Neuronal stem cell (in vitro differentiated cells): ENCODE measurements at regions not wholly inside any gene's neighbourhood (a gene's known extent, or its start where the extent isn't known, plus 50 kb on each side); places are given as distances from the start of the nearest gene placed in this dataset.

Experiments used
- DNase-seq: peaks from one replicate; pipeline ENCODE4 v3.0.0-alpha.2; 2013; ENCODE audit warnings: low spot score
- H2AFZ ChIP-seq: one replicate; pipeline ENCODE4 v1.6.1; 2013; ENCODE audit warnings: mild to moderate bottlenecking, low read length, inconsistent platforms
- H2AK5ac ChIP-seq: 2 replicates; pipeline ENCODE4 v1.6.1; 2013; ENCODE audit warnings: low read depth, mild to moderate bottlenecking, inconsistent platforms, low read length, moderate library complexity, mixed read lengths
- H2BK120ac ChIP-seq: 2 replicates; pipeline ENCODE4 v1.6.1; 2013; ENCODE audit warnings: low read depth, mild to moderate bottlenecking, inconsistent platforms, low read length, moderate library complexity, mixed read lengths
- H2BK12ac ChIP-seq: one replicate; pipeline ENCODE4 v1.6.1; 2013; ENCODE audit warnings: low read length, inconsistent platforms
- H2BK15ac ChIP-seq: 2 replicates; pipeline ENCODE4 v1.6.1; 2013; ENCODE audit warnings: mild to moderate bottlenecking, low read length, inconsistent platforms, mixed read lengths
- H2BK5ac ChIP-seq: one replicate; pipeline ENCODE4 v1.6.1; 2013; ENCODE audit warnings: inconsistent platforms, mild to moderate bottlenecking, low read length, moderate library complexity
- H3K14ac ChIP-seq: one replicate; pipeline ENCODE4 v1.6.1; 2013; ENCODE audit warnings: low read length, inconsistent platforms
- H3K18ac ChIP-seq: 2 replicates; pipeline ENCODE4 v1.6.1; 2013; ENCODE audit warnings: low read length, inconsistent platforms
- H3K23ac ChIP-seq: 2 replicates; pipeline ENCODE4 v1.6.1; 2013; ENCODE audit warnings: low read depth, mild to moderate bottlenecking, mixed read lengths, low read length, inconsistent platforms; ENCODE audit not compliant: poor library complexity
- H3K27ac ChIP-seq: replicated peaks from 3 replicates; pipeline ENCODE4 v1.5.1; 2013; ENCODE audit warnings: low read length, inconsistent platforms
- H3K27me3 ChIP-seq, 3 experiments: 2 replicates each; pipeline ENCODE4 v1.6.1; 2013; ENCODE audit warnings: low read length in 3 of 3, mild to moderate bottlenecking in 2 of 3, inconsistent platforms in 1 of 3, low read depth in 1 of 3, mixed read lengths in 1 of 3, moderate library complexity in 1 of 3; ENCODE audit not compliant: control insufficient read depth in 3 of 3, insufficient read depth in 3 of 3
- H3K36me3 ChIP-seq, 2 donors: replicated peaks in 1 of 2; 2 replicates each; pipeline ENCODE4 v1.6.1; 2013; ENCODE audit warnings: low read length in 2 of 2; ENCODE audit not compliant: control insufficient read depth in 2 of 2, insufficient read depth in 2 of 2
- H3K4ac ChIP-seq: 2 replicates; pipeline ENCODE4 v1.6.1; 2013; ENCODE audit warnings: inconsistent platforms, mild to moderate bottlenecking, low read length, moderate library complexity
- H3K4me1 ChIP-seq, 2 donors: 1 replicate in 1 of 2; 2 replicates in 1 of 2; pipeline ENCODE4 v1.6.1; 2013; ENCODE audit warnings: low read length in 2 of 2, low read depth in 1 of 2; ENCODE audit not compliant: control insufficient read depth in 2 of 2, insufficient read depth in 1 of 2
- H3K4me2 ChIP-seq: one replicate; pipeline ENCODE4 v1.6.1; 2013; ENCODE audit warnings: mild to moderate bottlenecking, low read length, inconsistent platforms; ENCODE audit not compliant: insufficient read depth, poor library complexity, severe bottlenecking
- H3K4me3 ChIP-seq, 2 donors: 2 replicates each; pipeline ENCODE4 v1.5.1; 2013; ENCODE audit warnings: low read length in 2 of 2, mild to moderate bottlenecking in 2 of 2, inconsistent platforms in 1 of 2, moderate library complexity in 1 of 2
- H3K79me1 ChIP-seq: one replicate; pipeline ENCODE4 v1.6.1; 2013; ENCODE audit warnings: low read depth, mild to moderate bottlenecking, inconsistent platforms, low read length, moderate library complexity
- H3K9ac ChIP-seq: one replicate; pipeline ENCODE4 v1.6.1; 2013; ENCODE audit warnings: mild to moderate bottlenecking, low read depth, low read length, inconsistent platforms; ENCODE audit not compliant: poor library complexity
- H3K9me3 ChIP-seq, 2 donors: replicated peaks in 1 of 2; 2 replicates each; pipeline versions ENCODE3 to v1.6.1; 2013; ENCODE audit warnings: low read length in 2 of 2, mild to moderate bottlenecking in 2 of 2, inconsistent platforms in 1 of 2, low read depth in 1 of 2, mixed read lengths in 1 of 2, moderate library complexity in 1 of 2; ENCODE audit not compliant: control insufficient read depth in 2 of 2, insufficient read depth in 1 of 2
- H4K8ac ChIP-seq: one replicate; pipeline ENCODE4 v1.6.1; 2013; ENCODE audit warnings: low read depth, mild to moderate bottlenecking, inconsistent platforms, low read length, moderate library complexity
- H4K91ac ChIP-seq: one replicate; pipeline ENCODE4 v1.6.1; 2013; ENCODE audit warnings: low read length, low read depth, mild to moderate bottlenecking, inconsistent platforms; ENCODE audit not compliant: poor library complexity
- WGBS, 2 donors: extraction: QIAGEN DNeasy Blood & Tissue Kit; methylation state at CpG; one replicate each; pipeline ENCODE4 v1.1.7; 2013; ENCODE audit warnings: missing lambda C conversion rate in 2 of 2, mixed read lengths in 1 of 2; ENCODE audit not compliant: insufficient read length in 2 of 2, insufficient replicate concordance in 1 of 2; ENCODE audit errors: extremely low coverage in 2 of 2; 5-methylcytosine and 5-hydroxymethylcytosine counted together

- Histone ChIP-seq H3K4me3 (no peak overlapping the region), H2BK12ac (no peak overlapping the region), H4K91ac (no peak overlapping the region), H3K79me1 (no peaks in the 10 kb centered on the region), H3K9ac (no peak overlapping the region), H4K8ac (no peak overlapping the region), H3K27ac (no peak overlapping the region), H2AFZ (no peak overlapping the region), H2BK120ac (no peak overlapping the region), H3K4me2 (no peak overlapping the region), H3K36me3 (no peaks in the 10 kb centered on the region), H3K27me3 (no peaks in the 10 kb centered on the region), H2AK5ac (no peak overlapping the region), H3K9me3 (no peaks in the 10 kb centered on the region), H3K4ac (no peak overlapping the region), H3K18ac (no peak overlapping the region), H3K23ac (no peak overlapping the region), H2BK15ac (no peak overlapping the region), H3K4me1 (peaks cover 0 to 3% of the 10 kb centered on the region in 2 donors), H3K14ac (no peak overlapping the region), H2BK5ac (no peak overlapping the region)
- no peak for DNase-seq
Measured at GRCh38 chr10:84765656-84766055, 437.3 kb downstream of the CCSER2 start.

- no peaks in the 10 kb centered on the region for H3K79me1 ChIP-seq
- no peak for DNase-seq
Measured at GRCh38 chr10:84766923-84767322, 438.5 kb downstream of the CCSER2 start.

GRCh38 chr10:84768132-84768531, 439.7 kb downstream of the CCSER2 start:
- Histone ChIP-seq H2AFZ (no peak overlapping the region), H3K9ac (no peak overlapping the region), H3K4me2 (no peak overlapping the region), H3K23ac (no peak overlapping the region), H4K8ac (no peak overlapping the region), H2AK5ac (no peak overlapping the region), H3K4ac (no peak overlapping the region), H3K9me3 (no peaks in the 10 kb centered on the region), H4K91ac (no peak overlapping the region), H2BK120ac (no peak overlapping the region), H3K36me3 (no peaks in the 10 kb centered on the region), H3K4me3 (no peak overlapping the region), H3K79me1 (no peaks in the 10 kb centered on the region), H2BK15ac (no peak overlapping the region), H3K4me1 (no peaks in the 10 kb centered on the region), H3K27me3 (no peaks in the 10 kb centered on the region), H2BK5ac (no peak overlapping the region), H3K27ac (no peak overlapping the region), H2BK12ac (no peak overlapping the region), H3K18ac (no peak overlapping the region), H3K14ac (no peak overlapping the region)
- no peak for DNase-seq
- 100% methylated on average over 1 of the region's 4 CpGs; no CpG with 5 or more reads in 1 of the 2 donors for WGBS, 2 donors

More at GRCh38 chr10:84766923-84767322, 438.5 kb downstream of the CCSER2 start:
- H2BK120ac ChIP-seq = no peak overlapping the region
- no peak overlapping the region for H4K8ac ChIP-seq
- H3K9ac ChIP-seq = no peak overlapping the region
- H4K91ac ChIP-seq = no peak overlapping the region
- no peak overlapping the region for H2AK5ac ChIP-seq
- H3K18ac ChIP-seq = no peak overlapping the region
- no peak overlapping the region for H2BK15ac ChIP-seq
- no peak overlapping the region for H2BK5ac ChIP-seq
- no peak overlapping the region for H3K27ac ChIP-seq
- no peak overlapping the region for H3K4ac ChIP-seq
- no peaks in the 10 kb centered on the region for H3K27me3 ChIP-seq
- H3K4me2 ChIP-seq = no peak overlapping the region
- H2BK12ac ChIP-seq = no peak overlapping the region
- H3K14ac ChIP-seq = no peak overlapping the region
- no CpG with 5 or more reads among the region's 13 CpGs for WGBS, 2 donors
- H2AFZ ChIP-seq = no peak overlapping the region
- peaks cover 0 to 3% of the 10 kb centered on the region in 2 donors for H3K4me1 ChIP-seq
- H3K9me3 ChIP-seq = no peaks in the 10 kb centered on the region
- no peak overlapping the region for H3K4me3 ChIP-seq
- H3K36me3 ChIP-seq = no peaks in the 10 kb centered on the region
- no peak overlapping the region for H3K23ac ChIP-seq

GRCh38 chr10:84770824-84771223, 442.4 kb downstream of the CCSER2 start:
- no peak for DNase-seq
- H3K9me3 ChIP-seq = no peaks in the 10 kb centered on the region
- H3K79me1 ChIP-seq = no peaks in the 10 kb centered on the region
- H2AFZ ChIP-seq = no peak overlapping the region
- no peaks in the 10 kb centered on the region for H3K27me3 ChIP-seq
- H3K9ac ChIP-seq = no peak overlapping the region
- H4K91ac ChIP-seq = no peak overlapping the region
- no peaks in the 10 kb centered on the region for H3K36me3 ChIP-seq
- H3K4me3 ChIP-seq = no peak overlapping the region
- H2BK15ac ChIP-seq = no peak overlapping the region
- H3K27ac ChIP-seq = no peak overlapping the region
- H3K14ac ChIP-seq = no peak overlapping the region
- H3K23ac ChIP-seq = no peak overlapping the region
- H3K4ac ChIP-seq = no peak overlapping the region
- H2BK120ac ChIP-seq = no peak overlapping the region
- H2BK5ac ChIP-seq = no peak overlapping the region
- H4K8ac ChIP-seq = no peak overlapping the region
- no peak overlapping the region for H3K18ac ChIP-seq
- no peaks in the 10 kb centered on the region for H3K4me1 ChIP-seq
- H2AK5ac ChIP-seq = no peak overlapping the region
- no peak overlapping the region for H3K4me2 ChIP-seq
- H2BK12ac ChIP-seq = no peak overlapping the region
